GM23248 (cell line): ENCODE measurements at regions not wholly inside any gene's neighbourhood (a gene's known extent, or its start where the extent isn't known, plus 50 kb on each side); places are given as distances from the start of the nearest gene placed in this dataset.

Experiments
- EZH2 ChIP-seq: fragments of 200-600 bp; sonication (generic); IDR thresholded peaks from 2 replicates; pipeline ENCODE4 v1.6.1; 2018; ENCODE audit warnings: antibody characterized with exemption, mild to moderate bottlenecking; ENCODE audit not compliant: insufficient read depth, poor library complexity, severe bottlenecking
- EZH2phosphoT487 ChIP-seq: fragments of 200-600 bp; sonication (generic); IDR thresholded peaks from 2 replicates; pipeline ENCODE4 v1.6.1; 2018; ENCODE audit warnings: antibody characterized with exemption, moderate library complexity, mild to moderate bottlenecking, low read depth; ENCODE audit not compliant: insufficient read depth

- TF ChIP-seq EZH2 (no peak), EZH2phosphoT487 (no peak)
Observed at GRCh38 chrY:8329431-8329830, 1007.8 kb upstream of the TSPY4 start.
